ENCODE measurements at regions not wholly inside any gene's neighbourhood (a gene's known extent, or its start where the extent isn't known, plus 50 kb on each side); places are given as distances from the start of the nearest gene placed in this dataset.
"Not testable (repeated sequence)": the region's sequence is repeated elsewhere in the genome, so short reads cannot be mapped to it uniquely, and the experiment has no call there.

DNA sequence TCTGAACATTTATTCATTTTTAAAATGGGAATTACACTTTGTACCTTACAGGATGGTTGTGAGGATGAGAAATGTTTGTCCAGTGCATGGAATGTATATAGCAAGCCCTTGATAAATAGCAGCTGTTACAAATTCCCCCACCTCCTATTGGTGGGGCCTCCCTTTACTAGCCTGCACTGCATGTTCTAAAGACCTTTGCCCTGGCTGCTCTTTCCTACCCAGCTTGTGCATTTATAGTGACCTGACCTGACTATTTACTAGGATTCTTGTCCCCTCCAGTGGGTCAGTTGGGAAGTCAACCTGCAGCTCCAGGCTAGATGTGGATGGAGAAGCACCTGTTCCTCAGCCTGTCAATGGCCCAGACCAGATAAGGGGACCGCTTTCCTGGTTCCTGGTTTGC is 180.3 kb downstream of the HIPK3 start:
- Histone ChIP-seq H3K27ac (ENCODE audit: low read length) (no peak overlapping the region), H3F3A (ENCODE audit: low read length, unreplicated experiment) (no peaks in the 10 kb centered on the region), H3K4me3 (ENCODE audit: low read length) (no peak overlapping the region), H3K4me2 (ENCODE audit: low read length) (no peak overlapping the region), H2AFZ (ENCODE audit: low read length) (no peak overlapping the region), H3K9me2 (replicated peaks; ENCODE audit: low read length) (no peaks in the 10 kb centered on the region), H3K36me3 (ENCODE audit: low read depth, low read length) (no peaks in the 10 kb centered on the region), H4K20me1 (ENCODE audit: low read length) (no peaks in the 10 kb centered on the region), H3K27me3 (ENCODE audit: low read length) (no peaks in the 10 kb centered on the region), H3K4me1 (ENCODE audit: insufficient read depth, low read length) (no peaks in the 10 kb centered on the region), H3K9ac (ENCODE audit: low read length) (no peak overlapping the region), H3K9me3 (ENCODE audit: low read length) (no peaks in the 10 kb centered on the region; the same call in 1 of the 2 replicates), H3K79me2 (ENCODE audit: low read length) (no peaks in the 10 kb centered on the region)
- intact Hi-C loops (cut with micrococcal nuclease), result no loop called here
- CTCF ChIA-PET, result no interaction called here
- DNase-seq (no peak), ATAC-seq (no peak)
- no TSS peak for BruUV-seq (replicated peaks)
- TF ChIP-seq CTCF (conservative IDR thresholded peaks at IDR 0.05; ENCODE audit: low read depth, low read length) (no peak), EZH2 (IDR thresholded peaks at IDR 0.05; ENCODE audit: low read length, unreplicated experiment) (no peak), EZH2phosphoT487 (IDR thresholded peaks at IDR 0.05; ENCODE audit: borderline replicate concordance, low read length) (no peak)
- POLR2A ChIA-PET (ENCODE audit: unreplicated experiment), result no interaction called here

- Histone ChIP-seq H4K20me1 (ENCODE audit: low read length) (no peaks in the 10 kb centered on the region), H3K36me3 (ENCODE audit: low read depth, low read length) (no peaks in the 10 kb centered on the region), H3K27ac (ENCODE audit: low read length) (no peak overlapping the region), H3K4me1 (ENCODE audit: insufficient read depth, low read length) (no peaks in the 10 kb centered on the region), H3K79me2 (ENCODE audit: low read length) (no peaks in the 10 kb centered on the region), H3K9me2 (replicated peaks; ENCODE audit: low read length) (no peaks in the 10 kb centered on the region), H2AFZ (ENCODE audit: low read length) (no peak overlapping the region), H3K4me2 (ENCODE audit: low read length) (no peak overlapping the region), H3K9ac (ENCODE audit: low read length) (no peak overlapping the region), H3F3A (ENCODE audit: low read length, unreplicated experiment) (no peaks in the 10 kb centered on the region), H3K27me3 (ENCODE audit: low read length) (no peaks in the 10 kb centered on the region), H3K4me3 (ENCODE audit: low read length) (no peak overlapping the region), H3K9me3 (ENCODE audit: low read length) (no peaks in the 10 kb centered on the region; the same call in 1 of the 2 replicates)
- TF ChIP-seq EZH2phosphoT487 (IDR thresholded peaks at IDR 0.05; ENCODE audit: borderline replicate concordance, low read length), result no peak
- no peak for TF ChIP-seq EZH2 (IDR thresholded peaks at IDR 0.05; ENCODE audit: low read length, unreplicated experiment)
- no peak for TF ChIP-seq CTCF (conservative IDR thresholded peaks at IDR 0.05; ENCODE audit: low read depth, low read length)
- CTCF ChIA-PET, result no interaction called here
- BruUV-seq (replicated peaks), result no TSS peak
- DNase-seq (no peak), ATAC-seq (no peak)
- POLR2A ChIA-PET (ENCODE audit: unreplicated experiment), result no interaction called here
- intact Hi-C loops (cut with micrococcal nuclease), result no loop called here
Measured at GRCh38 chr11:33435216-33435615, 178.0 kb downstream of the HIPK3 start.

DNA sequence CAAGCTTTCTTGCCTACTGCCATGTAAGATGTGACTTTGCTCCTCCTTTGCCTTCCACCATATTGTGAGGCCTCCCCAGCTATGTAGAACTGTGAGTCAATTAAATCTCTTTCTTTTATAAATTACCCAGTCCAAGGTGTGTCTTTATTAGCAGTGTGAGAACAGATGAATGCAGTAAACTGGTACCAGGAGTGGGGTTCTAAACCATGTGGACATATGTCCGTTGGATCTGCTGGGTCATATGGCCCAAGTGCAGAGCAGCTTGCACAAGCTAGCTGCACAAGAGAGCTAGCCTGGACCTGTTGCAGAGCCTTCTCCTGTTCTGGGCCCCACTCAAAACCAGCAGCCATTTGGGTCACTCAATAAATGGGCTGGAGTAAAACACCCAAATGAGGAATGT is 177.1 kb downstream of the HIPK3 start:
- Histone ChIP-seq H3F3A (ENCODE audit: low read length, unreplicated experiment) (no peaks in the 10 kb centered on the region), H3K27me3 (ENCODE audit: low read length) (no peaks in the 10 kb centered on the region), H3K9ac (ENCODE audit: low read length) (no peak overlapping the region), H3K9me3 (ENCODE audit: low read length) (no peaks in the 10 kb centered on the region; the same call in 1 of the 2 replicates), H2AFZ (ENCODE audit: low read length) (no peak overlapping the region), H3K27ac (ENCODE audit: low read length) (no peak overlapping the region), H3K4me3 (ENCODE audit: low read length) (no peak overlapping the region), H3K4me2 (ENCODE audit: low read length) (no peak overlapping the region), H3K4me1 (ENCODE audit: insufficient read depth, low read length) (no peaks in the 10 kb centered on the region), H4K20me1 (ENCODE audit: low read length) (no peaks in the 10 kb centered on the region), H3K9me2 (replicated peaks; ENCODE audit: low read length) (no peaks in the 10 kb centered on the region), H3K79me2 (ENCODE audit: low read length) (no peaks in the 10 kb centered on the region), H3K36me3 (ENCODE audit: low read depth, low read length) (no peaks in the 10 kb centered on the region)
- DNase-seq (no peak), ATAC-seq (no peak)
- TF ChIP-seq EZH2phosphoT487 (IDR thresholded peaks at IDR 0.05; ENCODE audit: borderline replicate concordance, low read length) (no peak), EZH2 (IDR thresholded peaks at IDR 0.05; ENCODE audit: low read length, unreplicated experiment) (no peak), CTCF (conservative IDR thresholded peaks at IDR 0.05; ENCODE audit: low read depth, low read length) (no peak)
- intact Hi-C loops (cut with micrococcal nuclease), result no loop called here
- BruUV-seq (replicated peaks), result no TSS peak
- ChIA-PET CTCF (no interaction called here), POLR2A (ENCODE audit: unreplicated experiment) (no interaction called here)

DNA sequence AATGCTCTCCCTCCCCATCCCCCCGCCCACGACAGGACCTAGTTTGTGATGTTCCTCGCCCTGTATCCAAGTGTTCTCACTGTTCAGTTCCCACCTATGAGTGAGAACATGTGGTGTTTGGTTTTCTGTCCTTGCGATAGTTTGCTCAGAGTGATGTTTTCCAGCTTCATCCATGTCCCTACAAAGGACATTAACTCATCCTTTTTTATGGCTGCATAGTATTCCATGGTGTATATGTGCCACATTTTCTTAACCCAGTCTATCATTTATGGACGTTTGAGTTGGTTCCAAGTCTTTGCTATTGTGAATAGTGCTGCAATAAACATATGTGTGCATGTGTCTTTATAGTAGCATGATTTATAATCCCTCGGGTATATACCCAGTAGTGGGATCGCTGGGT is 171.3 kb downstream of the HIPK3 start:
- CTCF ChIA-PET, DNase-seq: not testable (repeated sequence)

More for the DNA sequence above, 171.3 kb downstream of the HIPK3 start:
- H3F3A ChIP-seq (ENCODE audit: low read length, unreplicated experiment); H3K27me3 ChIP-seq (ENCODE audit: low read length); H3K27ac ChIP-seq (ENCODE audit: low read length); H3K4me2 ChIP-seq (ENCODE audit: low read length); H3K4me1 ChIP-seq (ENCODE audit: insufficient read depth, low read length); POLR2A ChIA-PET (ENCODE audit: unreplicated experiment); ATAC-seq; intact Hi-C loops (cut with micrococcal nuclease); H3K79me2 ChIP-seq (ENCODE audit: low read length); H2AFZ ChIP-seq (ENCODE audit: low read length); H4K20me1 ChIP-seq (ENCODE audit: low read length); H3K9ac ChIP-seq (ENCODE audit: low read length); H3K9me2 ChIP-seq (replicated peaks; ENCODE audit: low read length); H3K9me3 ChIP-seq (ENCODE audit: low read length); H3K36me3 ChIP-seq (ENCODE audit: low read depth, low read length); BruUV-seq (replicated peaks); H3K4me3 ChIP-seq (ENCODE audit: low read length): not testable (repeated sequence)

Measured in PC-3 (cell line).